EH (cell line): ENCODE measurements at regions not wholly inside any gene's neighbourhood (a gene's known extent, or its start where the extent isn't known, plus 50 kb on each side); places are given as distances from the start of the nearest gene placed in this dataset.

ENCODE experiments used
- DNase-seq: peaks from one replicate; pipeline ENCODE4 v3.0.0-alpha.2; 2015; ENCODE audit warnings: low read depth

GRCh38 chr2:16331772-16332171, 333.9 kb downstream of the CYRIA start:
- no peak for DNase-seq

- no peak for DNase-seq
Observed at GRCh38 chr2:16330982-16331381, 334.7 kb downstream of the CYRIA start.

DNA sequence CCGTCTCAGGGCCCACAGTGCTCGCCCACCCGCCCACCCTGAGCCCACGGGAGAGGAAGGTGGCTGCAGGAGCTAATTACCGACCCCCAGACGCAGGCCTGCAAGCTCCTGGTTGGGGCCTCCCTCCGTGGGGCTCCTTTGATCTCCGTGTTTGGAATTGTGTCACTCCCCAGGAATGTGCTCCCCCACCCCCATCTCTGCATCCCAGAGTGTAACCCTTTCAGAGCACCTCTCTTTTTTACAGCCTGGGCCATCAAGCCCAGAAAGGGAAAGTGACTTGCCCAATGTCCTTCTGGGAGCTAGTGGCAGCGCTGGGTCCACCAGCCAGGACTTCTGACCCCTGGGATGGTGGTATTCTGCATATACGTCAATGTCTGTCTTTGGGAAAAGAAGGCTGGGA, 335.1 kb downstream of the CYRIA start:
- DNase-seq = no peak

- DNase-seq = no peak
Observed at GRCh38 chr2:16330012-16330411, 335.6 kb downstream of the CYRIA start.

- DNase-seq = no peak
Observed at GRCh38 chr2:16329421-16329820, 336.2 kb downstream of the CYRIA start.

DNA sequence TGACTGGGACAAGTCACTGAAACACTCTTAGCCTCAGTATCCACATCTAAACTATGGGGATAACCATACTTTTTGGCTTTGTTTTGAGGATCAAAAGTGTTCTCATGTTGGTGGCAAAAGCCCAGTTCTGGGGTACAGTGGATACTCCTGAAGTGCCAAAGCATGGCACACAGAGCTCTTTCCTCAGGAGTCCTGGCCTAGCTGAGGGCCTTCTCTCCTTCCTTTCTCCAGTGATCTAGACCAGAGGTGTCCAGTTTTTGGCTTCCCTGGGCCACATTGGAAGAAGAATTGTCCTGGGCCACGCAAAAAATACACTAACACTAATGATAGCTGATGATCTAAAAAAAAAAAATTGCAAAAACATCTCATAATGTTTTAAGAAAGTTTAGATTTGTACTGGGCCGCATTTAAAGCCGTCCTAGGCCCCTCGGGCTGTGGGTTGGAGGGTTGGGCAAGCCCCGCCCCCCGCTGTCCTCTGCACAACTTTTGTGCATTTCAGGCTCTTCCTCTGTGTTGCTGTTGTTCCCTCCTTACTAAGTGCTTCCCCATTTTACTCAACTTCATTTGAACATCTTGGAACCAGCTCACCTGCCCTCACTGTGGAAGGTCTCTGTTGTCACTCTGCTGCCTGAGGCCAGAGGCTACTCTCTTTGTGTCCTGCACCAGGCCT, 337.0 kb downstream of the CYRIA start:
- DNase-seq = no peak

GRCh38 chr2:16327326-16327725, 338.3 kb downstream of the CYRIA start:
- DNase-seq = no peak

DNA sequence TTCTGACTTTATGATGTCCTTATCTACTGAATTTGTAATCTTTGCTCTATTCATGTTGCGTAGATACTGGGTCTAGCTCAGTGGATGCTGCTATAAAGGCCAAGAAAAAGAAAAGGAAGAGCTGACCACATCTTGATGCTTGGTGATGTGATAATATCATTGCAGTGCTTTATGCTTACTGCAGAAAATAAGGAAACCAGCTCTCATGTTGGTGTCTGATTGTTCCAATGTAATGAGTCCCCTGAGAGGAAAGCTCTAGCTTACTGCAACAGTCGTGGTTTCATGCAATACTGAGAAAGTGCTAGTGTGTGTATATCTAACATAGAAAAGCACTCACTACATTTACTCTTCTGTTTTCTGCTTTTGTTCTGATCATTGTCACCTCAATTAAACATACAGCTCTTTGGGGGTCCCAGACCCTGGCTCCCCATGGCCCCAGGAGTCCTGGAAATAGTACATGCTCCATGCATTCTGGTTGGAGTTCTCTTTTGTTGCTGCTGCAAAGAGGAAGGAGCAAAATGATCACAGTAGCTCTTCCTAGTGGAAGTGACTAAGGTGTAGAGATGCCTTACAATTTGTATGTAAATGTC, 338.8 kb downstream of the CYRIA start:
- DNase-seq = no peak

DNA sequence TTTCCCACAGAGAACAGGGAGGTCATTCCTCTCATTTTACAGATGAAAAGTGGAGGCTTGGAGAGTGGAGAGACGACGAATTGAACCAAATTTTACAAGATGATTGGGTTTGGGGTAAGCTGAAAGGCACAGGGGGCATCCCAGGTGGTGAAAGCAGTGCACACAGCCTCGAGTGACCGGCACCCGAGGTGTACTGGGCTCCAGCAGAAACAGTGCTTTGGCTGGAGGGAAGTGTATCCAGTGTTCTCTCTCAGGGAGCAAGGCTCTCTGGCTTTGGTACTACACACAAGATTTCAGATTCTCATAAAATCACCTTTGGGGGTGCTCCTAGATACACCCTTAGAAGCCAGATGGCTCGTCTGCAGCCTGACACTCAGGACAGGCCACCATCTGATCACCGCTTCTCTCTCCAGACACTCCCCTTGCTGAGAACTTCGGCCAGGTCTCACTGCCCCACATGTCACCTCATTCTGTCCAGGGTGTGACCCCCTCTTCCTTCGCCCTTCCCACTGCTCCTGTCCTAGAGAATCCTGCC, 339.6 kb downstream of the CYRIA start:
- DNase-seq = no peak

DNA sequence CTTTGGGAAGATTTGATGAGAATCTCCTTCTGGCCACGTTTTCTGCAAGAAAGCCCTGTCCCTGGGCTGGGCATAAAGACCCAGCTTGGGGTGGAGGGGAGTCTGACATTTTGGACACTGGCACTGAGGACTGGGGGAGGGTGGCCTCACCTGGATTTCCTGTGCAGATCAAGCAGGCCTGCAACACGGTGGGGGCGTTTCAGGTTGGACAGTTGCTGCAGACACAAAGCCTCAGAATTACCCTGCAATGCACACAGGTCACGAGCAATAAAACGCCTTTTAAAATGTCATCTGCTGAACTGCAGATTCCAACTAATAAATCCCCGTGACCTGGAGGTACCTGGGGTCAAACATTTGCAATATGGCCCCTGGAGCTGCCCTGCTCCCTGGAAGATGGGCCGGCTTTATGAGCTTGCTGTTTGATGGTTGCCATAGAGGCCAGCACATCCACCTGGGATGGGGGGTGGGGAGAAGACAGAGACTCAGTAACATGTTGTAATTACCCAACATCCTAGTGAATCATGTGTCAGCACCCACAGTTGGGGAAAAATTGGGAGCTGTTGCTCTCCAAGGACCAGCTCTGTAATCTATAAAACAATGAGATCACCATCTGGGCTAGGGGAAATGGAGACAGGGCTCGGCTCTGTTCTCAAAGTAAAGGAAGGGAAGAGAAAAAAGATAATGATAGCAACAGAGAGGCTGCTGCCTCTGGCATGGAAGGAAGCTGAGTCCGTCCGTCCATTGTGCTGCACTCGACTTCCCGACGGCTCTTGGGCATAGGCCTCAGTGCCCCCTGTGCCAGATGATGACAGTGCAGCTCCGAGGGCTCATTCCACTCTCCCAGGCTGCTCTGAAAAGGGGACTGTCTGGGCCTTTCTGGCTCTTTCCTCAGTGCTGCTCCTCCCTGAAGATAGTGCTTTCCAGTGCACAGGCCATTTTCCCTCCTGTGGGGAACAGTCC, 340.3 kb downstream of the CYRIA start:
- no peak for DNase-seq

- no peak for DNase-seq
Observed at GRCh38 chr2:16324544-16324937, 341.1 kb downstream of the CYRIA start.

DNA sequence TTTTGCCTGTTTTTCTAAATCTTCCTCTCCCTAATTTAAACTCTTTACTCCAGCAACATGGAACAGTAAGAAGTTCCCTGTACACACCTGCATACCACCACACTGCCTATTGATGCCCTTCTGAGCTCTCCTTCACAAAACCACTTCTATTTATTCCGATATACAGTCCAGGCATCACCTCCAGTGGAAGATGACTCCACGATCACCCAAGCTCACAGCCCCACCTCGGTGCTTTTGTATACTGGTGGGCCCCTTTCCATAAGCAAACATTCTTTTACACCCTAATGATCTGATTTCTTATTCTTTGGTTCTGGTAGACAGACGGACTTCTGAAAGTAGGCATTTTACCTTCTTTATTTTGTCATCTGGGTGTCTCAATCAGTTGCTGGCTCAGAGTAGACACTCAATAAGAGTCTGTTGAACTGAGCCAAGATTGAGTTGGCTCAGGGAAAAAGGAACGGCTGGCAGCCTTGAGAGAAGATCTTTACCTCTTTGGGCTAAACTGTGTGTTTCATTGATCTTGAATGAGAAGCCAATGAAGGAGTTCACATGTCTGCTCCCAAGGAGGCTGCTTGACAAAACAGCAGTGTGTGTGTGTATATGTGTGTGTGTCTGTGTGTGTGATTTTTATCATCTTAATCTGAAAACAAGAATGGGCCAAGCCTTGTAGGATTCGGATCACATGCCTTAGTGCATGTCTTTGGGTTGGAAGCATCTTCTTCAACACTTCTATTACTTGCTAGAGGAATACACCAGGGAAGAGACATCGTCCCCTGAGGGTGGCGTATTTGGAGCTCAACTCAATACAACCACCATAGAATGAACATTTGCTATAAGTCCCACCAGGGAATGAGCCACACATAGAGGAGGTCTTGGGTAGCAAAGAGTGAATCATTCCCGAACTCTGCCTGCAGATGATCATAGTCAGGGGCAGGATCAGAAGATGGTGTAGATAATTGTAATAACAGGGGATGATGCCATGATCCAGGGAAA, 341.8 kb downstream of the CYRIA start:
- DNase-seq = no peak

GRCh38 chr2:16323126-16323520, 342.5 kb downstream of the CYRIA start:
- DNase-seq = no peak

- no peak for DNase-seq
Observed at GRCh38 chr2:16322308-16323125, 343.1 kb downstream of the CYRIA start.

DNA sequence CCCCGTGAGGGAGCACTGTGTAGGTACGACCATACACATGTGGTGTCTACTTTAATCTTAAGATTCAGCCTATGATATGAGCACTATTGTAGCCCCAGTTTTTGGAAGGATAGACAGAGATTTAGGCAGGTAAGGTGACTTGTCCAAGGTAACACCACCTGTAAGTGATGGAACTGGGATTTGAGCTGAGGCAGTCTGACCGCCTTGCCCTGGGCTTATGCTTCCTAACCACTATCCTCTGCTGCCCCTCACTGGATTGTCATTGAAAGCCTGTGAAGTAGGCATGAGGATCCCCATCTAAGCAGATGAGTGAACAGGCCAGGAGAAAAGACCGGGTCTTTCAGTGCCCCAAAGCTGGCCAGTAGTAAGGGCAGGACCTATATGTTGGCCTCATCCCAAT, 343.8 kb downstream of the CYRIA start:
- DNase-seq = no peak

GRCh38 chr2:16321256-16321655, 344.4 kb downstream of the CYRIA start:
- no peak for DNase-seq

DNA sequence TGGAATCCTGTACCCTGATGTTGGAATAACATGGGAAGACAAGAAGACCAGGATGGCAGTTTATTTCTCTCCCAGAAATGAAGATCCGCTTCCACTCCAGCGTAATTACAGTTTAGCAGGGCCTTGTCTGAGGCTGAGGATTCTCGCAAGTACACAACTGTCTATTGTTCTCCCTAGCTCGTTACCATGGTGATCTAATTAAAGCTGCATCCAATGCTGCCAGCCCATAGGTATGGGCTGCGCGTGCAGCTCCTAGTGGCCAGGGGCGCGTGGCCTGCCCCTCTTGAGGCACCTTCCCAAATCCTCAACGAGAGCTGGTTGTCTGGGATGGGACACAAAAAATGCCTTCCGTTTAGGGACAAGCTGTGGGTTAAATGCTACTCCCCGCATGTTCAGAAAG, 344.9 kb downstream of the CYRIA start:
- no peak for DNase-seq

- DNase-seq = no peak
Observed at GRCh38 chr2:16319551-16320121, 346.0 kb downstream of the CYRIA start.

GRCh38 chr2:16318474-16319195, 347.0 kb downstream of the CYRIA start:
- no peak for DNase-seq

DNA sequence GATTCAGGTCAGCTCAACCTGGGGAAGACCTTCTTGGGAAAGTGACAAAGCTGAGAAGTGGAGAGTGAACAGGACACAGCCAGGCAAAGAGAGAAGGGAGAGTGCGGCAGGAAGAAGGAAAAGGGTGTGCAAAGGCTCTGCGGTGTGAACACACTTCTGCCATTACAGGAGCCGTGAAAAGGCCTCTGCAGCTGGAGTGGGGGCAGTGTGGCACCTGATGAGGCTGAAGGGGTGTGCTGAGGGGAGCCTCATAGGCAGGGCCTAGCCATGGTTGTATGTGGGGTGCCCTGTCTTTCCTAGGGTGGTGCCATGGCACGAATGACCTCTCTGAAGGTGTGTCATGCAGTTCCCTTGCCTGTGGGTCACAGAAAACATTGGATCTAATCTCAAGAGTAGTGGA, 347.6 kb downstream of the CYRIA start:
- no peak for DNase-seq
